ENCODE measurements at regions not wholly inside any gene's neighbourhood (a gene's known extent, or its start where the extent isn't known, plus 50 kb on each side); places are given as distances from the start of the nearest gene placed in this dataset.

DNA sequence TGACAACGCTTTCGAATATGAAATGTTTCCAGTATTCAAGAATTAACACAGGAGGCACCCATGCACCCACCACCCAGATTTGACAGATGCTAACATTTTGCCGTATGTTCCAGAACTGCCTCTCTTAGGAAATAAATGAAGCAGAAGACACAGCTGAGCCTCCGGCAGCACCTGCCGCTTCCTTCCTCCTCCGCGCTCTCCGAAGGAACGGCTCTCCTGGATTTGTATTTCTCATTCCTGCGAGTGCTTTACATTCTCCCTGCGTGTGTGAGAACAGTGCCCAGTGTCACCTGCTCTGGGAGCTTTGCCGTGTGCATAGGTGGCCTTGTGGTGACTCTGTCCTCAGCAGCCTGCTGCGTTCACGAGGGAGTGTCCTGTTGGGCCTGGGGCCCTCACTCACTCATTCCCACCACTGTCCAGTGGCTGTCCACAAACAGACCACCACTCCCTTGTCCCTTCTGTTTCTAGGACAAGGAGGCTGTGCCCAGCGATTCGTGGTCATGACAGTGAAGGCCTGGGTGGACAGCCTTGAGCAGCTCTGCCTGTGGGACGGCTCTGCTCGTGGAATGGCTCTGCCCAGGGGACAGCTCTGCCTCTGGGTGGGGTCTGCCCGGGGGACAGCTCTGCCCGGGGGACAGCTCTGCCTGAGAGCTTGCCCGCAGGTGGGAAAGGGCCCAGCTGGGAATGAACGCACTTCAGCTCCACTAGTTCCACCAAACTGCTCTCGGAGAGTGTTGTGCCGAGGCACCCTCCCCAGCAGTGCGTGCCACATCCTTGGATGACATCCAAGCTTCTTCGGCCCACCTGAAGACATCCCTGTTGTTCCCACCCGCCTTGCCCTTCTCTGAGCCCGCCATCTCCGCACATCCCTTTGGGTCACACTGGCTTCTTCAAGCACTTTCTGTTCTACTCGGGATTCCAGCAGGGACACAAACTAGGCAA is 170.5 kb upstream of the PPP1R26 start:
- TF ChIP-seq, protein P1, sequence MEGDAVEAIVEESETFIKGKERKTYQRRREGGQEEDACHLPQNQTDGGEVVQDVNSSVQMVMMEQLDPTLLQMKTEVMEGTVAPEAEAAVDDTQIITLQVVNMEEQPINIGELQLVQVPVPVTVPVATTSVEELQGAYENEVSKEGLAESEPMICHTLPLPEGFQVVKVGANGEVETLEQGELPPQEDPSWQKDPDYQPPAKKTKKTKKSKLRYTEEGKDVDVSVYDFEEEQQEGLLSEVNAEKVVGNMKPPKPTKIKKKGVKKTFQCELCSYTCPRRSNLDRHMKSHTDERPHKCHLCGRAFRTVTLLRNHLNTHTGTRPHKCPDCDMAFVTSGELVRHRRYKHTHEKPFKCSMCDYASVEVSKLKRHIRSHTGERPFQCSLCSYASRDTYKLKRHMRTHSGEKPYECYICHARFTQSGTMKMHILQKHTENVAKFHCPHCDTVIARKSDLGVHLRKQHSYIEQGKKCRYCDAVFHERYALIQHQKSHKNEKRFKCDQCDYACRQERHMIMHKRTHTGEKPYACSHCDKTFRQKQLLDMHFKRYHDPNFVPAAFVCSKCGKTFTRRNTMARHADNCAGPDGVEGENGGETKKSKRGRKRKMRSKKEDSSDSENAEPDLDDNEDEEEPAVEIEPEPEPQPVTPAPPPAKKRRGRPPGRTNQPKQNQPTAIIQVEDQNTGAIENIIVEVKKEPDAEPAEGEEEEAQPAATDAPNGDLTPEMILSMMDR (IDR thresholded peaks at IDR 0.05; ENCODE audit: unreplicated experiment): no peak
- H3K27me3 Mint-ChIP-seq (ENCODE audit: insufficient read depth, unreplicated experiment): peaks cover 79% of the 10 kb centered on the region
- no peak overlapping the region for H3K4me3 Mint-ChIP-seq (ENCODE audit: unreplicated experiment)
- no TSS peak for BruUV-seq (replicated peaks)
- no peaks in the 10 kb centered on the region for H3K36me3 Mint-ChIP-seq (ENCODE audit: insufficient read depth, unreplicated experiment)
- H3K9me3 Mint-ChIP-seq (ENCODE audit: unreplicated experiment): peaks cover 13% of the 10 kb centered on the region
- H3K27ac Mint-ChIP-seq (ENCODE audit: low read depth, unreplicated experiment): no peak overlapping the region
- ChIA-PET CTCF (interaction anchor here (0.7 kb wide), 1 partner anchor 207 kb away, joined by 4 read pairs; no protein-coding TSS in a partner anchor), POLR2A (no interaction called here)
- no peak for DNase-seq (ENCODE audit: unreplicated experiment)
- no peaks in the 10 kb centered on the region for H3K4me1 Mint-ChIP-seq (ENCODE audit: insufficient read depth, unreplicated experiment)
- intact Hi-C loops (cut with micrococcal nuclease): no loop called here

DNA sequence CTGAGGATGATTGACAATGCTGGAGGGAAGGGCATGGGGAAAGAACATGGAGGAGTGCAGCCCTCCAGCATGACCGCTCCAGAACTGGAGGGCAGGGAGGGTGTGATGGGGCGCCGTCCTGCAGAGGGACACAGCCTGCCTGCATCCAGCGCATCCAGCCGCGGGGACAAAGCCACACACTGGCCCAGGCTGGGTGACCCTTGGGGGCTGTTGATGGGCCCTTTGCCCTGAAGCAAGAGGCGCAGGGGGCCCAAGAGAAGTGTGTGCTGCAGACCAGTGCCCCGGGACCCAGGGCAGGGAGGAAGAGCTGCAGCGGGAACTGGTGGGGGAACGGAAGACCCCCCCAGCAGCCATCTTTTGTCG is 169.8 kb upstream of the PPP1R26 start:
- H3K36me3 Mint-ChIP-seq (ENCODE audit: insufficient read depth, unreplicated experiment): no peaks in the 10 kb centered on the region
- H3K4me3 Mint-ChIP-seq (ENCODE audit: unreplicated experiment): no peak overlapping the region
- no TSS peak for BruUV-seq (replicated peaks)
- H3K27me3 Mint-ChIP-seq (ENCODE audit: insufficient read depth, unreplicated experiment): peaks cover 78% of the 10 kb centered on the region
- ChIA-PET CTCF (no interaction called here), POLR2A (no interaction called here)
- H3K27ac Mint-ChIP-seq (ENCODE audit: low read depth, unreplicated experiment): no peak overlapping the region
- intact Hi-C loops (cut with micrococcal nuclease): no loop called here
- TF ChIP-seq, protein P1 (IDR thresholded peaks at IDR 0.05; ENCODE audit: unreplicated experiment): no peak
- H3K9me3 Mint-ChIP-seq (ENCODE audit: unreplicated experiment): peaks cover 8% of the 10 kb centered on the region
- DNase-seq (ENCODE audit: unreplicated experiment): no peak
- H3K4me1 Mint-ChIP-seq (ENCODE audit: insufficient read depth, unreplicated experiment): no peaks in the 10 kb centered on the region

DNA sequence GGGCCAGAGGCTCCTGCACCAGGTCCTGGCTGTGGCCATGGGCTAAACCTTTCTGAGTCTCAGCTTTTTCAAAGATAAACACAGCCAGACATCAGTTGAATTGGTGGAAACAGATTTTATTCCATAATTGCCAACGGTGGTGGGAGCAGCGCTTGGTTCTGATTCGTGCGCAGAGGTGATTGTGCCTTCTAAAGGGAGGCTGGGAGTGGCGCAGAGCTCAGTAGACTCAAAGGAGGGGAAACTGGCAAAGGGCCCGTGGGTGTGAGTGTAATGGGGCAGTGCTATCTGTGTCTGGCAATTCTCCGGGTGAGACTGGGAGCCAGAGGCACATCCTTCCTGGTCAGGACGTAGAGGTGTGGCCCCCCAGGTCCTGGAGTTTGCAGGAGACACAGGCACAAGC is 169.4 kb upstream of the PPP1R26 start:
- H3K9me3 Mint-ChIP-seq (ENCODE audit: unreplicated experiment): peaks cover 8% of the 10 kb centered on the region
- no peak for DNase-seq (ENCODE audit: unreplicated experiment)
- H3K4me3 Mint-ChIP-seq (ENCODE audit: unreplicated experiment): no peak overlapping the region
- POLR2A ChIA-PET: no interaction called here
- H3K27me3 Mint-ChIP-seq (ENCODE audit: insufficient read depth, unreplicated experiment): peaks cover 78% of the 10 kb centered on the region
- TF ChIP-seq, protein P1 (IDR thresholded peaks at IDR 0.05; ENCODE audit: unreplicated experiment): no peak
- H3K27ac Mint-ChIP-seq (ENCODE audit: low read depth, unreplicated experiment): no peak overlapping the region
- intact Hi-C loops (cut with micrococcal nuclease): no loop called here
- H3K36me3 Mint-ChIP-seq (ENCODE audit: insufficient read depth, unreplicated experiment): no peaks in the 10 kb centered on the region
- CTCF ChIA-PET: no interaction called here
- H3K4me1 Mint-ChIP-seq (ENCODE audit: insufficient read depth, unreplicated experiment): no peaks in the 10 kb centered on the region
- no TSS peak for BruUV-seq (replicated peaks)

DNA sequence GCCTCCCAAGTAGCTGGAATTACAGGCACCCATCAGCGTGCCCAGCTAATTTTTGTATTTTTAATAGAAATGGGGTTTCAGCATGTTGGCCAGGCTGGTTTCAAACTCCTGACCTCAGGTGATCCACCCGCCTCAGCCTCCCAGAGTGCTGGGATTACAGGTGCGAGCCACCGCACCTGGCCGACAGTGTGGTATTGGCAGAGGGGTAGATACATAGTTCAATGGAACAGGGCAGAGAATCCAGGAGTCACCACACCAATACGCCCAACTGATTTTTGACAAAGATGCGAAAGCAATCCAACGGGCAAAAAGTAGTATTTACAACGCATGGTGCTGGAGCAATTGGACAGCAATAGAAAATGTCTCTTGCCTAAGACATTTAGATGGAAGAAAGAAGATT is 164.0 kb upstream of the PPP1R26 start:
- no peaks in the 10 kb centered on the region for H3K36me3 Mint-ChIP-seq (ENCODE audit: insufficient read depth, unreplicated experiment)
- no peak for DNase-seq (ENCODE audit: unreplicated experiment)
- H3K4me3 Mint-ChIP-seq (ENCODE audit: unreplicated experiment): no peak overlapping the region
- no peak overlapping the region for H3K27ac Mint-ChIP-seq (ENCODE audit: low read depth, unreplicated experiment)
- peaks cover 81% of the 10 kb centered on the region for H3K27me3 Mint-ChIP-seq (ENCODE audit: insufficient read depth, unreplicated experiment)
- BruUV-seq (replicated peaks): no TSS peak
- TF ChIP-seq, protein P1 (IDR thresholded peaks at IDR 0.05; ENCODE audit: unreplicated experiment): no peak
- ChIA-PET POLR2A (no interaction called here), CTCF (no interaction called here)
- H3K9me3 Mint-ChIP-seq (ENCODE audit: unreplicated experiment): no peaks in the 10 kb centered on the region
- H3K4me1 Mint-ChIP-seq (ENCODE audit: insufficient read depth, unreplicated experiment): no peaks in the 10 kb centered on the region
- intact Hi-C loops (cut with micrococcal nuclease): no loop called here

Measured in MCF 10A (cell line).